Activated CD4-positive, alpha-beta T cell treated with anti-CD3 and anti-CD28 coated beads, Interleukin-2, amount 10 ng/mL, durations not matched to agents 7 days and 5 days (primary cell): ENCODE measurements at regions not wholly inside any gene's neighbourhood (a gene's known extent, or its start where the extent isn't known, plus 50 kb on each side); places are given as distances from the start of the nearest gene placed in this dataset.
"Not testable (repeated sequence)": the region's sequence is repeated elsewhere in the genome, so short reads cannot be mapped to it uniquely, and the experiment has no call there.

ENCODE experiments used
- CTCF ChIA-PET: fragments of 350-600 bp; sonication (Branson Sonifier 250); formaldehyde crosslinking; loops from one replicate; lab custom pipeline; 2021; ENCODE audit warnings: antibody characterized with exemption; lab: Charles Lee
- POLR2A ChIA-PET: fragments of 350-600 bp; sonication (Branson Sonifier 250); formaldehyde crosslinking; loops from one replicate; lab custom pipeline; 2021; ENCODE audit warnings: antibody characterized with exemption; lab: Charles Lee
- DNase-seq: peaks from one replicate; pipeline ENCODE4 v3.0.0-alpha.2; 2020
- H3K27ac Mint-ChIP-seq: one replicate; pipeline ENCODE4 v1.8.0; 2021; ENCODE audit warnings: mild to moderate bottlenecking, moderate library complexity, mixed read lengths
- H3K27me3 Mint-ChIP-seq: one replicate; pipeline ENCODE4 v1.8.0; 2021; ENCODE audit warnings: mixed read lengths
- H3K36me3 Mint-ChIP-seq: one replicate; pipeline ENCODE4 v1.8.0; 2021; ENCODE audit warnings: low read depth, mixed read lengths
- H3K4me1 Mint-ChIP-seq: one replicate; pipeline ENCODE4 v1.8.0; 2021; ENCODE audit warnings: mixed read lengths
- H3K4me3 Mint-ChIP-seq: one replicate; pipeline ENCODE4 v1.8.0; 2021; ENCODE audit warnings: mild to moderate bottlenecking, moderate library complexity, mixed read lengths
- H3K9me3 Mint-ChIP-seq: one replicate; pipeline ENCODE4 v1.8.0; 2021; ENCODE audit warnings: mixed read lengths

- CTCF ChIA-PET, POLR2A ChIA-PET, H3K36me3 Mint-ChIP-seq, DNase-seq, H3K27me3 Mint-ChIP-seq, H3K4me3 Mint-ChIP-seq, H3K27ac Mint-ChIP-seq, H3K4me1 Mint-ChIP-seq: not testable (repeated sequence)
- peaks cover 20% of the 10 kb centered on the region for H3K9me3 Mint-ChIP-seq
Measured at GRCh38 chr2:31683506-31683905, 102.8 kb upstream of the SRD5A2 start.

- H3K27ac Mint-ChIP-seq: no peak overlapping the region
- ChIA-PET CTCF (interaction anchor here (1.6 kb wide), 1 partner anchor 15 kb away, joined by 4 read pairs; no protein-coding TSS in a partner anchor), POLR2A (no interaction called here)
- H3K4me1 Mint-ChIP-seq: no peaks in the 10 kb centered on the region
- H3K36me3 Mint-ChIP-seq: no peaks in the 10 kb centered on the region
- H3K27me3 Mint-ChIP-seq: peaks cover 2% of the 10 kb centered on the region
- no peak for DNase-seq
- peaks cover 11% of the 10 kb centered on the region for H3K9me3 Mint-ChIP-seq
- H3K4me3 Mint-ChIP-seq: no peak overlapping the region
Measured at GRCh38 chr2:31675485-31675901, 94.8 kb upstream of the SRD5A2 start.

GRCh38 chr2:31674446-31674845 lies 93.7 kb upstream of the SRD5A2 start:
- Mint-ChIP-seq H3K4me1 (no peaks in the 10 kb centered on the region), H3K27me3 (peaks cover 2% of the 10 kb centered on the region), H3K36me3 (no peaks in the 10 kb centered on the region), H3K27ac (no peak overlapping the region), H3K4me3 (no peak overlapping the region), H3K9me3 (peaks cover 13% of the 10 kb centered on the region)
- ChIA-PET CTCF (no interaction called here), POLR2A (no interaction called here)
- no peak for DNase-seq

GRCh38 chr2:31666878-31667277 lies 86.1 kb upstream of the SRD5A2 start:
- Mint-ChIP-seq H3K27me3 (peaks cover 3% of the 10 kb centered on the region), H3K4me3 (no peak overlapping the region), H3K36me3 (no peaks in the 10 kb centered on the region), H3K27ac (no peak overlapping the region), H3K4me1 (no peaks in the 10 kb centered on the region), H3K9me3 (peaks cover 4% of the 10 kb centered on the region)
- ChIA-PET CTCF (interaction anchor here (0.5 kb wide), 1 partner anchor 1061 kb away, joined by 3 read pairs; no protein-coding TSS in a partner anchor), POLR2A (no interaction called here)
- no peak for DNase-seq

GRCh38 chr2:31664949-31665724 lies 84.4 kb upstream of the SRD5A2 start:
- CTCF ChIA-PET: no interaction called here
- peaks cover 4% of the 10 kb centered on the region for H3K9me3 Mint-ChIP-seq
- DNase-seq: no peak
- H3K36me3 Mint-ChIP-seq: no peaks in the 10 kb centered on the region
- H3K27ac Mint-ChIP-seq: no peak overlapping the region
- no peak overlapping the region for H3K4me3 Mint-ChIP-seq
- POLR2A ChIA-PET: no interaction called here
- H3K4me1 Mint-ChIP-seq: no peaks in the 10 kb centered on the region
- peaks cover 4% of the 10 kb centered on the region for H3K27me3 Mint-ChIP-seq

- Mint-ChIP-seq H3K27ac (no peak overlapping the region), H3K4me3 (no peak overlapping the region), H3K36me3 (no peaks in the 10 kb centered on the region), H3K27me3 (peaks cover 14% of the 10 kb centered on the region), H3K9me3 (peaks cover 3% of the 10 kb centered on the region), H3K4me1 (no peaks in the 10 kb centered on the region)
- ChIA-PET POLR2A (no interaction called here), CTCF (interaction anchor here (1.7 kb wide), 1 partner anchor 15 kb away, joined by 4 read pairs; no protein-coding TSS in a partner anchor)
- DNase-seq: no peak
Measured at GRCh38 chr2:31660812-31661335, 80.1 kb upstream of the SRD5A2 start.

- H3K9me3 Mint-ChIP-seq: peaks cover 3% of the 10 kb centered on the region
- H3K36me3 Mint-ChIP-seq: no peaks in the 10 kb centered on the region
- ChIA-PET POLR2A (no interaction called here), CTCF (interaction anchor here (1.7 kb wide), 1 partner anchor 16 kb away, joined by 4 read pairs; no protein-coding TSS in a partner anchor)
- no peak for DNase-seq
- no peak overlapping the region for H3K27ac Mint-ChIP-seq
- no peaks in the 10 kb centered on the region for H3K4me1 Mint-ChIP-seq
- peaks cover 14% of the 10 kb centered on the region for H3K27me3 Mint-ChIP-seq
- no peak overlapping the region for H3K4me3 Mint-ChIP-seq
Measured at GRCh38 chr2:31660165-31660564, 79.4 kb upstream of the SRD5A2 start.

- Mint-ChIP-seq H3K4me3 (no peak overlapping the region), H3K27me3 (peaks cover 11% of the 10 kb centered on the region), H3K27ac (no peak overlapping the region), H3K4me1 (no peaks in the 10 kb centered on the region), H3K36me3 (no peaks in the 10 kb centered on the region), H3K9me3 (peaks cover 3% of the 10 kb centered on the region)
- no peak for DNase-seq
- POLR2A ChIA-PET: no interaction called here
- CTCF ChIA-PET: no interaction called here
Measured at GRCh38 chr2:31654241-31654640, 73.5 kb upstream of the SRD5A2 start.

GRCh38 chr2:31651736-31652135 lies 71.0 kb upstream of the SRD5A2 start:
- POLR2A ChIA-PET: no interaction called here
- Mint-ChIP-seq H3K27ac (no peak overlapping the region), H3K36me3 (no peaks in the 10 kb centered on the region), H3K4me3 (no peak overlapping the region), H3K9me3 (no peaks in the 10 kb centered on the region), H3K27me3 (peaks cover 5% of the 10 kb centered on the region), H3K4me1 (no peaks in the 10 kb centered on the region)
- CTCF ChIA-PET: no interaction called here
- DNase-seq: no peak

GRCh38 chr2:31651267-31651666 lies 70.5 kb upstream of the SRD5A2 start:
- H3K4me3 Mint-ChIP-seq: no peak overlapping the region
- ChIA-PET POLR2A (no interaction called here), CTCF (no interaction called here)
- H3K27me3 Mint-ChIP-seq: peaks cover 2% of the 10 kb centered on the region
- no peaks in the 10 kb centered on the region for H3K36me3 Mint-ChIP-seq
- no peaks in the 10 kb centered on the region for H3K9me3 Mint-ChIP-seq
- no peak for DNase-seq
- no peaks in the 10 kb centered on the region for H3K4me1 Mint-ChIP-seq
- no peak overlapping the region for H3K27ac Mint-ChIP-seq

- Mint-ChIP-seq H3K4me3 (no peak overlapping the region), H3K4me1 (no peaks in the 10 kb centered on the region), H3K27ac (no peak overlapping the region), H3K27me3 (peaks cover 15% of the 10 kb centered on the region), H3K9me3 (peaks cover 2% of the 10 kb centered on the region), H3K36me3 (no peaks in the 10 kb centered on the region)
- ChIA-PET CTCF (no interaction called here), POLR2A (no interaction called here)
- DNase-seq: no peak
Measured at GRCh38 chr2:31644551-31644950, 63.8 kb upstream of the SRD5A2 start.

- peaks cover 2% of the 10 kb centered on the region for H3K9me3 Mint-ChIP-seq
- H3K27me3 Mint-ChIP-seq: peaks cover 21% of the 10 kb centered on the region
- DNase-seq: no peak
- CTCF ChIA-PET: no interaction called here
- no peak overlapping the region for H3K27ac Mint-ChIP-seq
- no peaks in the 10 kb centered on the region for H3K36me3 Mint-ChIP-seq
- no peak overlapping the region for H3K4me3 Mint-ChIP-seq
- POLR2A ChIA-PET: no interaction called here
- no peaks in the 10 kb centered on the region for H3K4me1 Mint-ChIP-seq
Measured at GRCh38 chr2:31642707-31643106, 62.0 kb upstream of the SRD5A2 start.

- H3K27ac Mint-ChIP-seq, H3K4me1 Mint-ChIP-seq, CTCF ChIA-PET, H3K27me3 Mint-ChIP-seq, H3K36me3 Mint-ChIP-seq, H3K4me3 Mint-ChIP-seq, H3K9me3 Mint-ChIP-seq, POLR2A ChIA-PET, DNase-seq: not testable (repeated sequence)
Measured at GRCh38 chr2:31632201-31632600, 51.5 kb upstream of the SRD5A2 start.
